ENCODE measurements at regions not wholly inside any gene's neighbourhood (a gene's known extent, or its start where the extent isn't known, plus 50 kb on each side); places are given as distances from the start of the nearest gene placed in this dataset.

DNA sequence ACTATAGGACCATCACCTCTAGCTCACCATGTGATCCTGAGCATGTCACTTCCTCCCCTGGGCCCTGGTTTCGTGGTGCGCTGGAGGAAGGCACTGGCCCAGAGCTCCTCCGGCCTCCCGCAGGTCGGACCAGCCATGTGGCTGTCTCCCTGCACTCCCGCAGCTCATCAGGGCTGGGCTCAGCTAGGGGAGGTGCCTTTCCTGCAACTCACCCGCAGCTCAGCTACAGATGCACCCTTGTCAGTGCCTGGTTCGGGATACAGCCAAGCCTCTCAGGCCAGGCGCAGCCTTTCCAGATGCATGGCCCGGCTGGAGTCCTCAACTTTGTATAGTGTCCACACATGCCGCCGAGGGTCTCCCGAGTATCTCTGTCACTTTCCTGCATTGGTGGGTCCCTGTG is 138.2 kb upstream of the VSTM2B start:
- Histone ChIP-seq H3K36me3 (replicated peaks in 1 of 2; ENCODE audit: control insufficient read depth in 1 of 2, insufficient read depth in 2 of 2, low read length in 1 of 2) (no peaks in the 10 kb centered on the region), H3K9ac (no peak overlapping the region), H3K79me2 (ENCODE audit: insufficient read depth) (no peaks in the 10 kb centered on the region), H4K20me1 (ENCODE audit: insufficient read depth) (no peaks in the 10 kb centered on the region), H3K9me2 (no peaks in the 10 kb centered on the region), H3K4me2 (no peak overlapping the region), H3K4me3 (ENCODE audit: low read depth in 2 of 2, low read length in 1 of 2) (no peak overlapping the region), H3K9me3 (no peaks in the 10 kb centered on the region), H3K27ac (ENCODE audit: low read depth in 2 of 2, low read length in 1 of 2) (no peak overlapping the region), H2AFZ (ENCODE audit: low read depth) (no peak overlapping the region), H3K27me3 (ENCODE audit: insufficient read depth) (peaks cover 8% of the 10 kb centered on the region; the same call in 1 of the 2 replicates), H3F3A (replicated peaks; ENCODE audit: insufficient read depth) (no peaks in the 10 kb centered on the region), H3K4me1 (ENCODE audit: control insufficient read depth in 1 of 2, insufficient read depth in 2 of 2, low read depth in 1 of 2, low read length in 1 of 2) (no peaks in the 10 kb centered on the region)
- TF ChIP-seq, protein P1, sequence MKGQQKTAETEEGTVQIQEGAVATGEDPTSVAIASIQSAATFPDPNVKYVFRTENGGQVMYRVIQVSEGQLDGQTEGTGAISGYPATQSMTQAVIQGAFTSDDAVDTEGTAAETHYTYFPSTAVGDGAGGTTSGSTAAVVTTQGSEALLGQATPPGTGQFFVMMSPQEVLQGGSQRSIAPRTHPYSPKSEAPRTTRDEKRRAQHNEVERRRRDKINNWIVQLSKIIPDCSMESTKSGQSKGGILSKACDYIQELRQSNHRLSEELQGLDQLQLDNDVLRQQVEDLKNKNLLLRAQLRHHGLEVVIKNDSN (IDR thresholded peaks at IDR 0.05; ENCODE audit: borderline replicate concordance, low read depth), result no peak
- no peak for TF ChIP-seq ELF1 (IDR thresholded peaks at IDR 0.05)
- CTCF ChIA-PET, result interaction anchor here (1.0 kb wide), 1 partner anchor 13 kb away, joined by 3 read pairs; no protein-coding TSS in a partner anchor
- DNase-seq, result no peak
- 28% methylated on average over 11 of the region's 13 CpGs for WGBS (ENCODE audit: low lambda C conversion rate)
- POLR2A ChIA-PET, result no interaction called here

DNA sequence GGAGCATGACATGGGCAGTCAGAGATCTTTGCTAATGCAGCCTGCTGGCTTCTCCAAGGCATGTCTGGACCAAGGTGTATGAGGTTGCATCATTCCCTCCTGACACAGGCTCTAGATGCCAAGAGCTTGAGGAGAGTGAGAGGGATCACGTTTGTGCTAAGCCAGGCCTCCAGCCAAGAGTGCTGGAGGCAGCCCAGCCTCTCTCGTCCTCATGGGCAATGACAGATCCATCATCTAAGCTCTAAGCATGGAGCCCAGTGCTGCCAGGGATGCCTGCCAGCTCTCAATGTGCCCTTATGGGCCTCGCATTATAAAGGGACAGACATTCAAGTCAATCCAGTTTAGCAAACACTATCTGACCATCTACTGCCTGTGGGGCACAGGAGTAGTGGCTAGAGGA is 136.3 kb upstream of the VSTM2B start:
- H3K79me2 ChIP-seq (ENCODE audit: insufficient read depth), result no peaks in the 10 kb centered on the region
- TF ChIP-seq FOSL2 (IDR thresholded peaks at IDR 0.05; ENCODE audit: borderline replicate concordance, low read depth) (no peak), ELF1 (IDR thresholded peaks at IDR 0.05) (no peak), NRF1 (IDR thresholded peaks at IDR 0.05; ENCODE audit: low read depth, low read length) (no peak), TCF12 (IDR thresholded peaks at IDR 0.05) (no peak), RXRA (IDR thresholded peaks at IDR 0.05; ENCODE audit: borderline replicate concordance, low read depth) (no peak), RAD21 (IDR thresholded peaks at IDR 0.05; ENCODE audit: low read length) (no peak), FOXJ3 (CRISPR knock-in tag; IDR thresholded peaks at IDR 0.05) (no peak), CTCF (IDR thresholded peaks at IDR 0.05) (no peak), MXI1 (IDR thresholded peaks at IDR 0.05; ENCODE audit: low read depth, low read length) (no peak), RFX5 (IDR thresholded peaks at IDR 0.05; ENCODE audit: low read length) (no peak), EZH2phosphoT487 (IDR thresholded peaks at IDR 0.05; ENCODE audit: borderline replicate concordance, low read depth) (no peak), SMC3 (IDR thresholded peaks at IDR 0.05; ENCODE audit: low read depth, low read length) (no peak), CHD2 (IDR thresholded peaks at IDR 0.05; ENCODE audit: low read length, partially characterized antibody) (no peak)
- no peak for DNase-seq
- no peak overlapping the region for H2AFZ ChIP-seq (ENCODE audit: low read depth)
- no peaks in the 10 kb centered on the region for H3K9me3 ChIP-seq
- no peak overlapping the region for H3K4me2 ChIP-seq
- no peaks in the 10 kb centered on the region for H3F3A ChIP-seq (replicated peaks; ENCODE audit: insufficient read depth)
- no peaks in the 10 kb centered on the region for H4K20me1 ChIP-seq (ENCODE audit: insufficient read depth)
- CTCF ChIA-PET, result no interaction called here
- H3K27ac ChIP-seq (ENCODE audit: low read depth in 2 of 2, low read length in 1 of 2), result no peak overlapping the region
- H3K4me3 ChIP-seq (ENCODE audit: low read depth in 2 of 2, low read length in 1 of 2), result no peak overlapping the region
- POLR2A ChIA-PET, result no interaction called here
- H3K9me2 ChIP-seq, result no peaks in the 10 kb centered on the region
- no peaks in the 10 kb centered on the region for H3K36me3 ChIP-seq (replicated peaks in 1 of 2; ENCODE audit: control insufficient read depth in 1 of 2, insufficient read depth in 2 of 2, low read length in 1 of 2)
- WGBS (ENCODE audit: low lambda C conversion rate), result 0% methylated on average over 3 of the region's 3 CpGs
- H3K27me3 ChIP-seq (ENCODE audit: insufficient read depth), result peaks cover 8% of the 10 kb centered on the region; the same call in 1 of the 2 replicates
- H3K9ac ChIP-seq, result no peak overlapping the region
- no peaks in the 10 kb centered on the region for H3K4me1 ChIP-seq (ENCODE audit: control insufficient read depth in 1 of 2, insufficient read depth in 2 of 2, low read depth in 1 of 2, low read length in 1 of 2)

Measured in SK-N-SH (cell line).